Upper lobe of left lung (tissue), 6 donors: ENCODE measurements at regions not wholly inside any gene's neighbourhood (a gene's known extent, or its start where the extent isn't known, plus 50 kb on each side); places are given as distances from the start of the nearest gene placed in this dataset.

Experiments used
- ATAC-seq, 2 donors: fragments of 200-7000 bp; cut with Tn5 transposase; one replicate each; pipeline ENCODE4 v1.9.1; 2022; ENCODE audit warnings: mild to moderate bottlenecking in 2 of 2, moderate library complexity in 2 of 2; ENCODE audit not compliant: low FRiP score in 2 of 2
- DNase-seq, 2 donors: peaks; one replicate each; pipeline ENCODE4 v3.0.0-alpha.2; 2019 to 2020
- H3K27ac ChIP-seq, 4 donors: fragments of 200-600 bp; sonication (generic); one replicate each; pipeline ENCODE4 v1.5.1; 2016 to 2019
- H3K27me3 ChIP-seq, 4 donors: fragments of 200-600 bp; sonication (generic); one replicate each; pipeline ENCODE4 v1.5.1; 2017 to 2019
- H3K36me3 ChIP-seq, 4 donors: fragments of 200-600 bp; sonication (generic); one replicate each; pipeline ENCODE4 v1.5.1; 2016 to 2019
- H3K4me1 ChIP-seq, 4 donors: fragments of 200-600 bp; sonication (generic); one replicate each; pipeline ENCODE4 v1.5.1; 2018 to 2019
- H3K4me3 ChIP-seq, 4 donors: fragments of 200-600 bp; sonication (generic); one replicate each; pipeline ENCODE4 v1.5.1; 2017 to 2019; ENCODE audit warnings: mild to moderate bottlenecking in 2 of 4, moderate library complexity in 1 of 4
- H3K9me3 ChIP-seq, 4 donors: fragments of 200-600 bp; sonication (generic); one replicate each; pipeline ENCODE4 v1.5.1; 2018 to 2019
- EP300 ChIP-seq, 4 donors: sonication (generic); formaldehyde crosslinking; IDR thresholded peaks; one replicate each; pipeline ENCODE4 v1.5.1; 2017; ENCODE audit warnings: antibody characterized with exemption in 4 of 4, control low read depth in 2 of 4
- POLR2A ChIP-seq, 4 donors: fragments of 450-650 bp; IDR thresholded peaks; one replicate each; pipeline ENCODE4 v1.5.1; 2016 to 2017; ENCODE audit warnings: antibody characterized with exemption in 4 of 4, mild to moderate bottlenecking in 2 of 4
- POLR2AphosphoS5 ChIP-seq, 2 donors: sonication (generic); formaldehyde crosslinking; IDR thresholded peaks; one replicate each; pipeline ENCODE4 v1.5.1; 2017; ENCODE audit warnings: antibody characterized with exemption in 2 of 2
- WGBS, 2 donors: methylation state at CpG; one replicate each; pipeline ENCODE4 v1.1.5; 2017 to 2018; 5-methylcytosine and 5-hydroxymethylcytosine counted together
- TF ChIP-seq, protein P1 (sequence below), 6 experiments: fragments of 450-650 bp in 4 of 6; fragments of 200-600 bp in 2 of 6; sonication (generic) in 2 of 6; IDR thresholded peaks; one replicate each; pipeline ENCODE4 v1.5.1; 2016 to 2019; ENCODE audit warnings: antibody characterized with exemption in 6 of 6
- donor health status: DM: no; HTN: no; CAD: no; lungs with moderate emphysema.
- donor health status: DM: no; HTN: yes; CAD: no; lungs with severe emphysema.

DNA sequence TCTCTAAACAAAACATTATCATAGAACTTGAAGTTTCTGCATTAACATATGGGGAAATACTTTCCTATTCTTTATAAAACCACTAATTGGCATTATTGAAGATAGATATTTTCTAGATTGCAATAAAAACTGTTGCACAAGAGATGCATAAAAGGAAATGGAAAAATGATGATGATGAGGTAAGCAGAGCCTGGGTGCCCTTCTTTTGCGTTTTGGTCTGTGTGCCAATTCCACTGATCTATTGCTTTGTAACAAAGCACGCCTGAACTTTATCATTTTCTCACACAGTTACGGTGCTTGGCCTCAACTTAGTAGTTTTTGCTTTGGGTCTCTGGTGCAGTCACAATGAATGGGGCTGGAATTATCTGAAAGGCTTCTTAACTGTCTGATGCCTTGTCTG is 450.5 kb downstream of the MAFB start:
- TF ChIP-seq, protein P1, sequence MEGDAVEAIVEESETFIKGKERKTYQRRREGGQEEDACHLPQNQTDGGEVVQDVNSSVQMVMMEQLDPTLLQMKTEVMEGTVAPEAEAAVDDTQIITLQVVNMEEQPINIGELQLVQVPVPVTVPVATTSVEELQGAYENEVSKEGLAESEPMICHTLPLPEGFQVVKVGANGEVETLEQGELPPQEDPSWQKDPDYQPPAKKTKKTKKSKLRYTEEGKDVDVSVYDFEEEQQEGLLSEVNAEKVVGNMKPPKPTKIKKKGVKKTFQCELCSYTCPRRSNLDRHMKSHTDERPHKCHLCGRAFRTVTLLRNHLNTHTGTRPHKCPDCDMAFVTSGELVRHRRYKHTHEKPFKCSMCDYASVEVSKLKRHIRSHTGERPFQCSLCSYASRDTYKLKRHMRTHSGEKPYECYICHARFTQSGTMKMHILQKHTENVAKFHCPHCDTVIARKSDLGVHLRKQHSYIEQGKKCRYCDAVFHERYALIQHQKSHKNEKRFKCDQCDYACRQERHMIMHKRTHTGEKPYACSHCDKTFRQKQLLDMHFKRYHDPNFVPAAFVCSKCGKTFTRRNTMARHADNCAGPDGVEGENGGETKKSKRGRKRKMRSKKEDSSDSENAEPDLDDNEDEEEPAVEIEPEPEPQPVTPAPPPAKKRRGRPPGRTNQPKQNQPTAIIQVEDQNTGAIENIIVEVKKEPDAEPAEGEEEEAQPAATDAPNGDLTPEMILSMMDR (IDR thresholded peaks at IDR 0.05): no peak
- TF ChIP-seq EP300 (IDR thresholded peaks at IDR 0.05): no peak
- no peak for TF ChIP-seq POLR2A (IDR thresholded peaks at IDR 0.05)
- no peak for TF ChIP-seq POLR2AphosphoS5 (IDR thresholded peaks at IDR 0.05)
- Histone ChIP-seq H3K4me3 (no peak overlapping the region), H3K36me3 (no peaks in the 10 kb centered on the region), H3K27me3 (no peaks in the 10 kb centered on the region), H3K9me3 (no peaks in the 10 kb centered on the region), H3K27ac (no peak overlapping the region), H3K4me1 (no peaks in the 10 kb centered on the region)
- 79 to 86% methylated on average over 3 of the region's 3 CpGs for WGBS, 2 donors
- ATAC-seq: no peak
- no peak for DNase-seq

DNA sequence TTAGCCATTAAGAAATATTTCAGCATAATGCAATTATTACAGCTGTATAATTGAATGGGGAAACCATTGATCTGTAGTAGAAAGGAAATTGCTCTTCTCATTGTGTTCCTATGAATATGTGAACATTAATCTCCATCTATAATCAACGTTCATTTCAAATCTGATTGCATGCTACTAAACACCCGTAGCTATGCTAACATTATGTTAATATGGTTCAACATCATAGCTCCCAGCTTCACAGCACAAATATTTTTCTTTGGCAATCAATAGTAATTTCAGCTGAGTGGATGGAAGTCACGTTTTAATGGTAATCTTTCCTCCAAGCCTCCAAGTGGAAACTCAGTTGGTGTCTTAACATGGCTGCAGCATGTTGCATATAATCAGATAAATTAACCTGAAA is 454.4 kb downstream of the MAFB start:
- DNase-seq (no peak), ATAC-seq (no peak)
- 73 to 84% methylated on average over 3 of the region's 3 CpGs for WGBS, 2 donors
- Histone ChIP-seq H3K4me1 (no peaks in the 10 kb centered on the region), H3K27me3 (no peaks in the 10 kb centered on the region), H3K27ac (no peak overlapping the region), H3K9me3 (no peaks in the 10 kb centered on the region), H3K4me3 (no peak overlapping the region), H3K36me3 (no peaks in the 10 kb centered on the region)
- TF ChIP-seq EP300 (IDR thresholded peaks at IDR 0.05) (no peak), POLR2A (IDR thresholded peaks at IDR 0.05) (no peak), POLR2AphosphoS5 (IDR thresholded peaks at IDR 0.05) (no peak)
- TF ChIP-seq, protein P1 (IDR thresholded peaks at IDR 0.05): no peak

DNA sequence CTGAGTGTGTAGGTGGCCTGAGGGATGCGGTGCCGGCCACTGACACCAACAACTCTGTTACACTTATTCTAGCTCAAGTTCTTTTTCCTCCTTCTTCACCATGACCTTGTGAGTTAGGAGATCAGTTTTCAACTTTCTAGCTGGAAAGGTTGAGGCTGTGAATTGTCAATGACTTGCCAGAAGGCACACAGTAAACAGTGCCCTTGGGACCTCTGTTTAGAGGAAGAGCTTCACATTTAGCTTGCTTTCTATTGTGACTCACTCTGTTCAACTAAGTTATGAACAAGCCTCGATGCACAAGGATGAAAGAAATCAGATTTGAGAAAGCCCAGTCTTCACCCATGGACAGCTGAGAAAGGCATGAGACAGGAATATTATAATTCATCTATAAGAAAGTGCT is 455.6 kb downstream of the MAFB start:
- Histone ChIP-seq H3K27ac (no peak overlapping the region), H3K4me1 (no peaks in the 10 kb centered on the region), H3K4me3 (no peak overlapping the region), H3K9me3 (no peaks in the 10 kb centered on the region), H3K36me3 (no peaks in the 10 kb centered on the region), H3K27me3 (no peaks in the 10 kb centered on the region)
- ATAC-seq (no peak), DNase-seq (no peak)
- WGBS, 2 donors: 72 to 81% methylated on average over 3 of the region's 3 CpGs
- TF ChIP-seq EP300 (IDR thresholded peaks at IDR 0.05): no peak
- TF ChIP-seq POLR2A (IDR thresholded peaks at IDR 0.05): no peak
- TF ChIP-seq, protein P1 (IDR thresholded peaks at IDR 0.05): no peak
- no peak for TF ChIP-seq POLR2AphosphoS5 (IDR thresholded peaks at IDR 0.05)

DNA sequence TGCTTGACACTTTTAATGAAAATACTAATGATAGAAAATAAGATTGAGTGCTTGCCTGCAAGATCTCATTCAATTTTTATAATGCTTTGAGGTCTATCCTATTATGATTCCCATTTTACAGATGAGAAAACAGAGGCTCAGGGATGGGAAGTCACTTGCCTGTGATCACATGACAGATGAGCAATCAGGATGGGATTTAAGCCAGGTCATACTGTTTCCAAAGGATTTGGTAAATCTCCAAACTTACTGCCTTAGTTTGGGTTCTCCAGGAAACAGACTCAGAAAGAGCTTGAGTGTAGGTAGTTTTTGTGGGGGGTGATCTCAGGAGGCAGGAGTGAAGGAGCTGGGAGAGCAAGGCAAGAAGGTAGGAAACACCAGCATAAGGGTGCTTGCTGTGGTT is 456.3 kb downstream of the MAFB start:
- no peaks in the 10 kb centered on the region for H3K36me3 ChIP-seq
- no peaks in the 10 kb centered on the region for H3K4me1 ChIP-seq
- H3K9me3 ChIP-seq: no peaks in the 10 kb centered on the region
- H3K27ac ChIP-seq: no peak overlapping the region
- TF ChIP-seq, protein P1 (IDR thresholded peaks at IDR 0.05): no peak
- TF ChIP-seq EP300 (IDR thresholded peaks at IDR 0.05): no peak
- no peak for TF ChIP-seq POLR2A (IDR thresholded peaks at IDR 0.05)
- TF ChIP-seq POLR2AphosphoS5 (IDR thresholded peaks at IDR 0.05): no peak
- no peak overlapping the region for H3K4me3 ChIP-seq
- DNase-seq (no peak), ATAC-seq (no peak)
- no peaks in the 10 kb centered on the region for H3K27me3 ChIP-seq

DNA sequence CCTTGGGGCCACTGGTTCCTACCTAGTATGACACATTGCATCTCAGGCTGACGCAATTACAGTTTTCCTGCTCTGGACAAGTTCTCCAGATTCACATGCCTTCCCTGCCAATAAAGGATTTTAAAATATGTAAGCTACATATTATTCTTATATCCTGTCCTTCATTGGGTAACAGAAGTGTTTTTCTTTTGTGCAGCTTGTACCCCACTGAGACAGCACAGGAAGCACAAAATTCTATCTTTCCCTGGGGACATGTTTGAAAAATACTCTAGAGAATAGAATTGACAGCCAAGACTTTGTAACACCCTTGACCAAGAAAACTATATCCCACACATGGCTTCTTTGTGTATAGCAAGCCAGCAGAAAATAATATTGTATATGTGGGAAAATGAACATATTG is 456.8 kb downstream of the MAFB start:
- Histone ChIP-seq H3K4me1 (no peaks in the 10 kb centered on the region), H3K4me3 (no peak overlapping the region), H3K36me3 (no peaks in the 10 kb centered on the region), H3K27me3 (no peaks in the 10 kb centered on the region), H3K9me3 (no peaks in the 10 kb centered on the region), H3K27ac (no peak overlapping the region)
- DNase-seq: no peak
- 82 to 100% methylated on average over 1 of the region's 1 CpG for whole genome bisulfite sequencing, 2 donors
- no peak for ATAC-seq
- TF ChIP-seq POLR2A (IDR thresholded peaks at IDR 0.05) (no peak), EP300 (IDR thresholded peaks at IDR 0.05) (no peak), POLR2AphosphoS5 (IDR thresholded peaks at IDR 0.05) (no peak)
- TF ChIP-seq, protein P1 (IDR thresholded peaks at IDR 0.05): no peak
